MCF 10A (cell line): ENCODE measurements at regions not wholly inside any gene's neighbourhood (a gene's known extent, or its start where the extent isn't known, plus 50 kb on each side); places are given as distances from the start of the nearest gene placed in this dataset.
A peak's percentile ranks its signal among the peaks of the same experiment; 100 is the strongest.

Source experiments
- BruUV-seq: library from RNA; stranded (reverse); fragments of 400-500 nt; replicated peaks from 2 replicates; lab custom pipeline; 2021; lab: Mats Ljungman, UMichigan
- CTCF ChIA-PET: fragments of 300-600 bp; sonication (Branson Sonifier 250); formaldehyde crosslinking; extraction: SDS; loops from one replicate; lab custom pipeline; 2021; ENCODE audit warnings: antibody characterized with exemption, inconsistent platforms; lab: Yijun Ruan, JAX
- POLR2A ChIA-PET: fragments of 300-600, 350-650 bp; sonication (Branson Sonifier 250); formaldehyde crosslinking; extraction: SDS; loops from one replicate; lab custom pipeline; 2020; ENCODE audit warnings: antibody characterized with exemption, inconsistent platforms; lab: Yijun Ruan, JAX
- DNase-seq: peaks from one replicate; pipeline ENCODE4 v3.0.0-alpha.2; 2018; ENCODE audit not compliant: unreplicated experiment
- H3K27ac Mint-ChIP-seq: one replicate; pipeline ENCODE4 v1.8.0; 2022; ENCODE audit warnings: mild to moderate bottlenecking, low read depth, mixed read lengths; ENCODE audit not compliant: unreplicated experiment
- H3K27me3 Mint-ChIP-seq: one replicate; pipeline ENCODE4 v1.8.0; 2022; ENCODE audit warnings: mixed read lengths; ENCODE audit not compliant: insufficient read depth, unreplicated experiment
- H3K36me3 Mint-ChIP-seq: one replicate; pipeline ENCODE4 v1.8.0; 2022; ENCODE audit warnings: mild to moderate bottlenecking, moderate library complexity, mixed read lengths; ENCODE audit not compliant: insufficient read depth, unreplicated experiment
- H3K4me1 Mint-ChIP-seq: one replicate; pipeline ENCODE4 v1.8.0; 2022; ENCODE audit warnings: mixed read lengths; ENCODE audit not compliant: insufficient read depth, unreplicated experiment
- H3K4me3 Mint-ChIP-seq: one replicate; pipeline ENCODE4 v1.8.0; 2022; ENCODE audit warnings: mild to moderate bottlenecking, moderate library complexity, mixed read lengths; ENCODE audit not compliant: unreplicated experiment
- H3K9me3 Mint-ChIP-seq: one replicate; pipeline ENCODE4 v1.8.0; 2022; ENCODE audit warnings: mixed read lengths; ENCODE audit not compliant: unreplicated experiment
- CTCF ChIP-seq: fragments of 200-600 bp; IDR thresholded peaks from one replicate; pipeline ENCODE4 v1.8.0; 2022; ENCODE audit warnings: antibody characterized with exemption, mild to moderate bottlenecking; ENCODE audit not compliant: unreplicated experiment
- intact Hi-C: fragments of 100-400 bp; cut with micrococcal nuclease; formaldehyde crosslinking; loops from 2 replicates; pipeline ENCODE4 v1.14.1; 2022

GRCh38 chr1:199157494-199157893, 518.7 kb downstream of the PTPRC start:
- Mint-ChIP-seq H3K27ac (no peak overlapping the region), H3K4me3 (no peak overlapping the region), H3K27me3 (no peaks in the 10 kb centered on the region), H3K36me3 (no peaks in the 10 kb centered on the region), H3K9me3 (no peaks in the 10 kb centered on the region), H3K4me1 (peaks cover 6% of the 10 kb centered on the region)
- intact Hi-C loops: no loop called here
- TF ChIP-seq CTCF: no peak
- ChIA-PET CTCF (no interaction called here), POLR2A (no interaction called here)
- peak; percentile 54 for DNase-seq
- no TSS peak for BruUV-seq

- ChIA-PET CTCF (interaction anchor here (1.1 kb wide), 1 partner anchor 12 kb away, joined by 4 read pairs; no protein-coding TSS in a partner anchor), POLR2A (no interaction called here)
- DNase-seq: no peak
- BruUV-seq: no TSS peak
- H3K27me3 Mint-ChIP-seq: no peaks in the 10 kb centered on the region
- H3K36me3 Mint-ChIP-seq: no peaks in the 10 kb centered on the region
- peaks cover 6% of the 10 kb centered on the region for H3K4me1 Mint-ChIP-seq
- H3K27ac Mint-ChIP-seq: no peak overlapping the region
- H3K9me3 Mint-ChIP-seq: no peaks in the 10 kb centered on the region
- intact Hi-C loops: no loop called here
- H3K4me3 Mint-ChIP-seq: no peak overlapping the region
- no peak for TF ChIP-seq CTCF
These were observed 521.9 kb downstream of the PTPRC start for GRCh38 chr1:199160521-199161318.

GRCh38 chr1:199161319-199161680, 522.5 kb downstream of the PTPRC start:
- Mint-ChIP-seq H3K9me3 (no peaks in the 10 kb centered on the region), H3K4me1 (peaks cover 6% of the 10 kb centered on the region), H3K36me3 (no peaks in the 10 kb centered on the region), H3K27ac (no peak overlapping the region), H3K4me3 (no peak overlapping the region), H3K27me3 (no peaks in the 10 kb centered on the region)
- BruUV-seq: no TSS peak
- intact Hi-C loops: no loop called here
- no peak for TF ChIP-seq CTCF
- ChIA-PET CTCF (interaction anchor here (1.1 kb wide), 1 partner anchor 12 kb away, joined by 4 read pairs; no protein-coding TSS in a partner anchor), POLR2A (no interaction called here)
- DNase-seq: no peak

GRCh38 chr1:199161766-199162303, 523.0 kb downstream of the PTPRC start:
- Mint-ChIP-seq H3K36me3 (no peaks in the 10 kb centered on the region), H3K9me3 (no peaks in the 10 kb centered on the region), H3K27me3 (no peaks in the 10 kb centered on the region), H3K4me3 (no peak overlapping the region), H3K4me1 (peaks cover 6% of the 10 kb centered on the region), H3K27ac (no peak overlapping the region)
- POLR2A ChIA-PET: no interaction called here
- DNase-seq: no peak
- TF ChIP-seq CTCF: no peak
- CTCF ChIA-PET: interaction anchor here (1.1 kb wide), 1 partner anchor 11 kb away, joined by 4 read pairs; no protein-coding TSS in a partner anchor
- intact Hi-C loops: no loop called here
- no TSS peak for BruUV-seq
